ENCODE measurements at regions not wholly inside any gene's neighbourhood (a gene's known extent, or its start where the extent isn't known, plus 50 kb on each side); places are given as distances from the start of the nearest gene placed in this dataset.

DNA sequence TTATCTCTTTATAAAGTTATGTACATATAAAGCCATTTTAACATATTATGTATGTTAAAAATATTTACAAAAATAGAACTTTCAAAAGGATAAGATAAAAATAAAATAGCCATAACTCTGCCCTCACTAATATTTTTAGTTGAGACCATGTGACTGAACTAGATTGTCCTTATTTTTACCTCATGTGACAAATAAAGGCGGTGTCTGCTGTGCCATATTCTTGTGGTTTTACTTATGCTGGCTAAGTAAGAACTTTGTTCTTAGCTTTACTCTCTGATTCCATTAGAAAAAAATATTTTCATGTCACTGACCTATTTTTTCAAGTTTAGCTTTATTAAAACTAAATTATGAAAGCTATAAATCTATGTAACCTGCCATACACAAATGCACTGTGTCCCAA, 135.6 kb upstream of the TSC22D1 start:
- TF ChIP-seq GATA3 (IDR thresholded peaks at IDR 0.05; ENCODE audit: low read depth, low read length) (no peak), GATA2 (IDR thresholded peaks at IDR 0.05; ENCODE audit: low read depth, low read length) (no peak)

DNA sequence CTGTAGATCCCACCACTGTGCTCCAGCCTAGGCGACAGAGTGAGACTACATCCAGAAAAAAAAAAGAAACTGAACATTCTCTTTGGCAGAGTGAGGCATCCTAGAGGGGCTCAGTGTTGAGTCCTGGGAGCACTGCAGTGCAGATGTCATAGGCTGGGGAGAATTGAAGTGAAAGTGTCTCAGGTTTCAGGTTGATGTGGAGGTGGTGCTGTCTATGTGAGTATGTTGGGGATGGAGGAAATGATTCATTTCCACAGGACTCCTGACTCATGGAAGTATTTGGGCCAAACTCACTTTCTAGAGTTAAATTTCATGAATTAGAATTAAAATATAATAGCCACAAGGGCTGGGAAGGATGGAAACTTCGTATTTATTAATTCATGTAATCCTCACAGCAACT, 134.4 kb upstream of the TSC22D1 start:
- TF ChIP-seq GATA3 (IDR thresholded peaks at IDR 0.05; ENCODE audit: low read depth, low read length) (no peak), GATA2 (IDR thresholded peaks at IDR 0.05; ENCODE audit: low read depth, low read length) (no peak)

DNA sequence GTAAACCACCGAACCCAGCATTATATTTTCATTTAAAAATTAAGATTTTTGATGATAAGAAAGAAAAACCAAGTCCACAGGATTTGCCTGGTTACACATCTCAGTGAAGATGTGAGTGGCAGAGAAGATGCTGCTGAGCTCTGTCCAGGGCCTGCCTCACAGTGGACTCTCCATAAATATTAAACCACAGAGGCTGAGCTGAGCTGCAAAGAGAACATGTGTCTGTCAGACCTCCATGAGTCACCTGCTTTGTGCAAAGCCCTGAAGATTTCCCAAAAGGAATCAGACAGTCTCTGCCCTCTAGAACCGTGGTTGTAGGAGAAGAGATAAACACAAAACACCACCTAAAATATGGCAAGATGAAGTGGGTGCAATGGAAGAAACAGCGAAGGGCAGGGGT, 127.2 kb upstream of the TSC22D1 start:
- no peak for TF ChIP-seq GATA3 (IDR thresholded peaks at IDR 0.05; ENCODE audit: low read depth, low read length)
- TF ChIP-seq GATA2 (IDR thresholded peaks at IDR 0.05; ENCODE audit: low read depth, low read length): no peak

DNA sequence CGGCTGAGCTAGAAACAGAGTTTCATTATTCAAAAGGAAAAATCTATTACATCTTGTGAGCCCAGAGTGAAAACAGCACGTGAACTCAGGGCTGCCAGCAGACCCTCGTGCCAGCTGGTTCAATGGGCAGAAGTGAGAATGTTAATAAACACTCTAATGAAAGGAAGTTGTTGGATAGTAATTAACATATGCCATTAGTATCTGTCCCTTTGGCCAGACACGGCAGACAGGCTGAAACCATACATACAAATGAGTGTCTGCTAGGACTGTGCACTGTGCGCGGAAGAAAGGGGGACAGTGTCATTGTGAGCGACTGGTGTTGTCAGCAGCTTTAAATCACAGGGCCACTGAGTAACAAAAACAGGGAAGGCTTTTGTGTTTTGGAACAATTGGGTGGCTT, 121.9 kb upstream of the TSC22D1 start:
- TF ChIP-seq GATA2 (IDR thresholded peaks at IDR 0.05; ENCODE audit: low read depth, low read length): no peak
- TF ChIP-seq GATA3 (IDR thresholded peaks at IDR 0.05; ENCODE audit: low read depth, low read length): no peak

DNA sequence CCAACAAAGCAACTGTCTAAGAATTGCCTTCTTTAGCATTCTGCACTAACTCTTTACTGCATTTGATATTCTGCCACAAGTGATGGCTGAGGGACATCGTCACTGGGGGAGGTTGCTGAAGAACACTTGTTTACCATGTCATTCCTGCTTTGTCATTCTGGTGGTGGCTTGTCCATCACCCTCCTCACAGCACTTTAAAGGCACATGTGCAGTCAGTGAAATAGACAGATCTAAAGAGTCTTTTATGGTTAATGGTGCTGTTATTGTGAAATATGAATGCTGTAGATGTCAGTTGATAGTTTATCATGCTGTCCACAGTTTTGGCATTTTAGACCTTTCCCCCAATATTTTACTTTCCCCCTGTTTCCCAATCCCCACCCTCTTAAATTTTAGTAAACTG, 120.9 kb upstream of the TSC22D1 start:
- TF ChIP-seq GATA2 (IDR thresholded peaks at IDR 0.05; ENCODE audit: low read depth, low read length) (no peak), GATA3 (IDR thresholded peaks at IDR 0.05; ENCODE audit: low read depth, low read length) (no peak)

DNA sequence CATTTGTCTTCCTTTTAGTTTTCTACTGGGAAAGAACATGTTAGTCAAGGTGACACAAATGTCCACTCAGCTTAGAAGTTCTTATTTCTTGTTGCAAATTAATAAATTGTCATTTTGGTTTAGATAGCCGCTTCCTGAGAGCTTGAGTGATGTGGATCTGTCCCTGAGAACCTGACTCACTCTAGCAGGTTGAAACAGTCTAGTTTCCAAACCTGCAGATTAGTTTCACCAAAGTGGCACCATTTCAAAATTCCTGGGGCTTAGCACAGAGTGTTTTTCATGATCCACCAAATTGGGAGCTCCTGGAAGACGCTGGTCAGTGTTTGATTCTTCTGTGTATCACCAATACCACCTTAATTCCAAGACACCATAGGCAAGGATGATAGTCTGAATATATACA, 119.4 kb upstream of the TSC22D1 start:
- TF ChIP-seq GATA2 (IDR thresholded peaks at IDR 0.05; ENCODE audit: low read depth, low read length): no peak
- no peak for TF ChIP-seq GATA3 (IDR thresholded peaks at IDR 0.05; ENCODE audit: low read depth, low read length)

DNA sequence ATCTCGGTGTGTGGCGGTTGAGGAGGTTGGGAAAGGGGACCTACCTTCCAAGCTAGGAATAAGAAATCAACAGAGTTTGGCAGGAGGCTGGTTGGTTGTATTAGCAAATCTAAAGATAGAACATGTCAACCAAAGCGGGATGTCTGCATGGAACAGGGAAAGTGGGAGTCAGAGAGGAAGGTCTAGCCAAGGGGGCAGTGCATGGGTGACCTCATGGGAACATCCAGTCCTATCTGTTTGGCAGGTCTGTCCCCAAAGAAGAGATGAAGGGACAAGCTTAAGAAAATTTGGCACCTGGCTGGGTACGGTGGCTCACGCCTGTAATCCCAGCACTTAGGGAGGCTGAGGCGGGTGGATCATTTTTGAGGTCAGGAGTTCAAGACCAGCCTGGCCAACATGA, 118.7 kb upstream of the TSC22D1 start:
- TF ChIP-seq GATA3 (IDR thresholded peaks at IDR 0.05; ENCODE audit: low read depth, low read length) (no peak), GATA2 (IDR thresholded peaks at IDR 0.05; ENCODE audit: low read depth, low read length) (no peak)

DNA sequence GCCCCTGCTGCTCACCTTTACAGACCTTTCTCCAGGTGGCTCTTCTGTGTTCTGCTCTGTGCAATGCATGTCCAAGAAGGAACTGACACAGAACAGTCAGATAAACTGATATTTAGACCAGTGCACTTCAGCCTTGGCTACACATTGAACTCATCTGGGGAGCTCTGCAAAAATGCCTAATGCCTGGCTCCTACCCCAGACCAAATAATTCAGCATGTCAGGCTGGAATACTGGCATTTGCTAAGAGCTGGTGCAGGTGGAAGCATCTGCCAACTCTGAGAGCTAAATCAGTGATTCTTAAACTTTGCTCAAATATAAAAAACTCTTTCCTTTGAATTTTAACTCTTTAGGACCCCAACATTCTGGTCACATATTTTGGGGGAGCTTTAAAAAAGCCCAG, 118.2 kb upstream of the TSC22D1 start:
- no peak for TF ChIP-seq GATA3 (IDR thresholded peaks at IDR 0.05; ENCODE audit: low read depth, low read length)

DNA sequence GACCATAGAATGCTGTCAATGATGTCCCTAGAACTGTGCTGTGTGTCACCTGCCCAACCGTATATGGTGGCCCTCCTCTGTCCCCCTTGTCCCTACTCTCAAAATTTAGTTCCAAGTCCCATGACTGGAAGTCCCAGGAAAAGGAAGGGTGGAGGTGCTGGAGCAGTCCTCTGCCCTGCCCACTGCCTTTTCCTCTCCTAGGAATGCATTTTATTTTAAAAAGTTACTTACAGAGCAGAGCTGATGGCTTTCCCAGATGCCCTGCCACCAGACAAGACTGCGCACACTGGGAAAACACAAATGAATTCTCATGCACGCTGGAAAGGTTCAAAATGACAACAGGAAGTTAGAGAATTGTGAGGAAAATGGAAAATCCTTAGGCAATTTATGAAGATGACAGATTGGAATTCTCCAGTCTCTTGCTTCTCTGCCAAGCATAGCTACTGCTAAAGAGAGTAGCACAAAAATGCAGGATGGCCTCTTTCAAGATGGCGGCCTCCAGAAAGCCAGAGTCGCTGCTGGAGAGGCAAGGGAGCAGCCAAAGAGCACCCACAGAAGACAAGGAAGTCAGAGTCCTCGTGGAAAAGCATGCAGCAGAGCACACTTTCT, 117.1 kb upstream of the TSC22D1 start:
- TF ChIP-seq GATA3 (IDR thresholded peaks at IDR 0.05; ENCODE audit: low read depth, low read length) (no peak), GATA2 (IDR thresholded peaks at IDR 0.05; ENCODE audit: low read depth, low read length) (no peak)

DNA sequence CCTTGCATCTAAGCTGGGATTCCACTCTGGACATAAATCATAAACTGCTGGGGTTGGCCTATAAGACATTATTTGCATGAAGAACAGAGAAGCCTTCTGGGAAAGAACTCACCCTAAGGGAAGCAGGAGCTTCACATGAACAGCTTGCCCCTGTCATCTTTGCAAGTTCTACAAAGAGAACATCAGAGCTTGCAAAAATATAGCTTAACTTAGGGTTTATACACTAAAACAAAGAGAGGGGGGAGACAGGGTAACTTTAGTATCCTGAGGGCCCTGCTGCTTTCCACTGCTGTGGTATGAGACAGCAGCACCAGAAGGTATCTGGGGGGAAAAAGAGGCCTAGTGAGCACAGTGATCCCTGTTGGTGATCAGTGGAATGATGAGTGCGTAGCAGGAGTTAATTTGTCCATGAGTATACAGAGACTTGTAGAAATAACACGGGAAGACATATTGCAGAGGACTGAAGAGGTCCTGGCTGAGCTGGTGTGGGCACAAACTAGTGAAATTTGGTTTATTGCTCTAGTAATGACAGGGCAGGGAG, 116.1 kb upstream of the TSC22D1 start:
- TF ChIP-seq GATA3 (IDR thresholded peaks at IDR 0.05; ENCODE audit: low read depth, low read length): no peak
- no peak for TF ChIP-seq GATA2 (IDR thresholded peaks at IDR 0.05; ENCODE audit: low read depth, low read length)

DNA sequence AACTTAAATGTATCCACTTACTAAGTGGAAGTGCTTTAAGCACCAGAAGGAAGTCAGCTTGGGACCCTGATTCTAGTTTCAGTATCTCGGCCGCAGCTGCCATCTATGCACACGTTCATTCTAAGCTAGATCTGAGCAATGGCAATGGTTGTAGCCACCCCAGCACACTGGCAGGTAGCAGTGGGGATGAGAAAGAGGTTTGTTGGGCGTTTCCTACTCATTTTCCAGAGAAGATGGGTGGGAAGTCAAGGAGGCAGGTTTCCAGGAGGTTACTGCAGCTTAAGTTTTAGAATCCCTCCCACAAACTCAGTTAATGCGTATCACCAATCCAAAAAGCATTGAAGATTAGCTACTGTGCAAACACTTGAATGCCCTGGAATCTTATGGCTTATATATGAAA, 114.2 kb upstream of the TSC22D1 start:
- TF ChIP-seq GATA2 (IDR thresholded peaks at IDR 0.05; ENCODE audit: low read depth, low read length) (no peak), GATA3 (IDR thresholded peaks at IDR 0.05; ENCODE audit: low read depth, low read length) (no peak)

DNA sequence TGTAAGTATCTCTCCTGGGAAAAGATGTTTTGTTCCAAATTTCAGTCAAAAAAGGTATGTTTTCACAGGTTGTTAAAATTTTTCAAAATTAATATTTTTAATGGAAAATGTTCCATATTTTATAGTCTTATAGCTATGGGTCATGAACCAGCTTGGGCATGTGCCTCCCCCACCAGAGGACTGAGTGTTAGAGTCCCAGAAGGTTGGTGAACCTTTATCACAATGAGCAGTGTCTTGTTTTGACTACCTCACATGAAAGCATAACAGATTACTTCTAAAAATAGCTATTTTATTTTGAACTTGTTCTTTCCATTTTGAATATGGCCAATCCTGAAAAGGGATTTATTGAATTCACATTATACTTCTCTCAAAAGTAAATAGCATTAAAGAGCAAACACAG, 112.5 kb upstream of the TSC22D1 start:
- TF ChIP-seq GATA3 (IDR thresholded peaks at IDR 0.05; ENCODE audit: low read depth, low read length): no peak
- no peak for TF ChIP-seq GATA2 (IDR thresholded peaks at IDR 0.05; ENCODE audit: low read depth, low read length)

DNA sequence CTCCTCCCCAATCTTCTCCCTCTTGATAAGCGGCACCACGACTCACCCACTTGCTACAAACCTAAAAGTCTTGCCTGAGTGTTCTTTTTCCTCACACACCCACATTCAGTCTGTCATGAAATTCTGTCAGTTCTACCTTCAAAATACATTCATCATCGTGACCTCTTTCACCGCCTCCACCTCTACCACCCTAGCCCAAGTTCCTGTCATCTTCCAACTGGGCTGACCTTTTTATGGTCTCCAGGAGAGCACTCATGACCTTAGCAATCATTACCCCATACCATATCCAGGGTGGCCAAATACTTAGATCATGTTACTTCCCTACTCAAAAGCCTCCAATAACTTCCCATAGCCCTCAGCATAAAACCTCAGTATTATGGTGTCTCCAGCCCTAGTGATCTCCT, 110.4 kb upstream of the TSC22D1 start:
- TF ChIP-seq GATA2 (IDR thresholded peaks at IDR 0.05; ENCODE audit: low read depth, low read length) (no peak), GATA3 (IDR thresholded peaks at IDR 0.05; ENCODE audit: low read depth, low read length) (no peak)

DNA sequence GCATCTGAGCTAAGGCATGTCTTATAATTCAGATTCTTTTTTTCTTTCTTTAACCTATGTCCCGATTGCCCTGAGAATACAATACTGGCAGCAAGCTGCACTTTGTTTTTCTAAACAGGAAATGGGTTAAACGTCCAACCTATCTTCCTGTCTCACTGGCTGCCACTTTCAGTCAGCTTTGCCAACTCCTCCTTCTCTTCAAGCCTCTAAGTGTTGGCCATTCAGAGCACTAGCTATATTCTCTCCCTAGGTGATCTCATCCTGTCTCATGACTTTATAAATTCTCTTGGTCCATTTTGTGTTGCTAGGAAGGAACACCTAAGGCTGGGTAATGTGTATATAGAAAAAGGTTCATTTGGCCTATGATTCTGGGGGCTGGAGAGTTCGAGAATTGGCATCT, 109.5 kb upstream of the TSC22D1 start:
- TF ChIP-seq GATA2 (IDR thresholded peaks at IDR 0.05; ENCODE audit: low read depth, low read length): no peak
- no peak for TF ChIP-seq GATA3 (IDR thresholded peaks at IDR 0.05; ENCODE audit: low read depth, low read length)

DNA sequence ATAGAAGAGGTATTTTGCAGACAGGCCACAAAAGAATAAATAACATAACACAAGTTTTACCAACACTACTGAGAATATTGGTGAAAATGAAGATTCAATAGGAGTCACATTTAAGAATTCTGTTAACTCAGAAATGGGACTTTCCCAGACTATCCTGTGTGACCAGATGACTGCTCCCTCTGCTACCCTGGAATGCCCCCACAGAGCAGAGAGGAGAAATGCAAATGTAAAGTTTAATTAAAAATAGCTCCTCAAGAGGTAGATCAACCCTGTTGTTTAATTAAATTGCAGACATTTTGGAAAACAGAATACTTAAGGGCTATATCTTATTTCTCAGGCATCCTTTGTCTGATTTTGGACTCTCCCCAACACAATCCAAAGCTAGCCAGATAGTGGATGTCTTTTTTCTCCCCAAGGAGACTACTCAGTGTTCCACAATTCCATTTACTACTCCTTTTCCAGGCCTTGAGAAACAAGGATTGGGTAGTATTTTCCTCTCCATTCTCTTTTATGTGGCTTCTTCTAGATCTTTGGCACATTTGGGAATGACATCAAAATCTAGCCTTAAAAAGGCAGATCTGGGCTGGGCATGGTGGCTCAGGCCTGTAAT, 104.7 kb upstream of the TSC22D1 start:
- TF ChIP-seq GATA2 (IDR thresholded peaks at IDR 0.05; ENCODE audit: low read depth, low read length) (no peak), GATA3 (IDR thresholded peaks at IDR 0.05; ENCODE audit: low read depth, low read length) (no peak)

Data from SH-SY5Y (cell line).